WTC11 (cell line): ENCODE measurements at regions not wholly inside any gene's neighbourhood (a gene's known extent, or its start where the extent isn't known, plus 50 kb on each side); places are given as distances from the start of the nearest gene placed in this dataset.
"Not testable (repeated sequence)": the region's sequence is repeated elsewhere in the genome, so short reads cannot be mapped to it uniquely, and the experiment has no call there.

Source experiments
- ATAC-seq: fragments of 200-7000 bp; cut with Tn5 transposase; 2 replicates; pipeline ENCODE4 v1.10.0; 2021; ENCODE audit warnings: mild to moderate bottlenecking, moderate library complexity
- CTCF ChIA-PET: fragments of 300-600 bp; sonication (Branson Sonifier 250); formaldehyde crosslinking; loops from one replicate; lab custom pipeline; 2021; ENCODE audit warnings: antibody characterized with exemption; lab: Charles Lee
- POLR2A ChIA-PET: fragments of 350-600 bp; sonication (Branson Sonifier 250); formaldehyde crosslinking; loops from one replicate; lab custom pipeline; 2021; ENCODE audit warnings: antibody characterized with exemption; lab: Charles Lee
- DNase-seq: peaks from one replicate; pipeline ENCODE4 v3.0.0; 2021; ENCODE audit warnings: low spot score
- H3K27ac Mint-ChIP-seq: 2 replicates; pipeline ENCODE4 v1.8.0; 2021; ENCODE audit warnings: mixed read lengths
- H3K27me3 Mint-ChIP-seq: 2 replicates; pipeline ENCODE4 v1.8.0; 2021; ENCODE audit warnings: low read depth, mild to moderate bottlenecking, moderate library complexity, mixed read lengths
- H3K36me3 Mint-ChIP-seq: 2 replicates; pipeline ENCODE4 v1.8.0; 2021; ENCODE audit warnings: mixed read lengths
- H3K4me1 Mint-ChIP-seq: 2 replicates; pipeline ENCODE4 v1.8.0; 2022; ENCODE audit warnings: mixed read lengths
- H3K4me3 Mint-ChIP-seq: 2 replicates; pipeline ENCODE4 v1.8.0; 2021; ENCODE audit warnings: mild to moderate bottlenecking, moderate library complexity, mixed read lengths
- H3K9me3 Mint-ChIP-seq: 2 replicates; pipeline ENCODE4 v1.8.0; 2021; ENCODE audit warnings: mixed read lengths
- ARID4B ChIP-seq: sonication (generic); formaldehyde crosslinking; IDR thresholded peaks from 2 replicates; pipeline ENCODE4 v1.8.0; 2023; ENCODE audit warnings: missing genetic modification reagents, mild to moderate bottlenecking, borderline replicate concordance
- ATF3 ChIP-seq: sonication (generic); formaldehyde crosslinking; conservative IDR thresholded peaks from 2 replicates; pipeline ENCODE4 v1.8.1; 2022; ENCODE audit warnings: mild to moderate bottlenecking, missing genetic modification reagents
- CBFB ChIP-seq: sonication (generic); formaldehyde crosslinking; IDR thresholded peaks from 2 replicates; pipeline ENCODE4 v1.8.1; 2022; ENCODE audit warnings: mild to moderate bottlenecking, low read depth, missing genetic modification reagents
- CREB1 ChIP-seq: sonication (generic); formaldehyde crosslinking; IDR thresholded peaks from 2 replicates; pipeline ENCODE4 v1.8.0; 2023; ENCODE audit warnings: mild to moderate bottlenecking, missing genetic modification reagents
- CREM ChIP-seq: sonication (generic); formaldehyde crosslinking; IDR thresholded peaks from 2 replicates; pipeline ENCODE4 v1.8.1; 2022; ENCODE audit warnings: mild to moderate bottlenecking, missing genetic modification reagents, moderate library complexity
- ELF4 ChIP-seq: sonication (generic); formaldehyde crosslinking; IDR thresholded peaks from 2 replicates; pipeline ENCODE4 v1.8.1; 2022; ENCODE audit warnings: low read depth, mild to moderate bottlenecking, moderate library complexity, missing genetic modification reagents
- ESRRA ChIP-seq: sonication (generic); formaldehyde crosslinking; IDR thresholded peaks from 2 replicates; pipeline ENCODE4 v1.8.1; 2022; ENCODE audit warnings: mild to moderate bottlenecking, missing genetic modification reagents, borderline replicate concordance
- GRHL2 ChIP-seq: fragments of 250-450 bp; sonication (Bioruptor Pico); IDR thresholded peaks from 2 replicates; pipeline ENCODE4 v1.8.0; 2022; ENCODE audit warnings: mild to moderate bottlenecking, moderate library complexity; ENCODE audit not compliant: insufficient replicate concordance, severe bottlenecking
- MLX ChIP-seq: sonication (generic); formaldehyde crosslinking; IDR thresholded peaks from 2 replicates; pipeline ENCODE4 v1.8.1; 2023; ENCODE audit warnings: mild to moderate bottlenecking, missing genetic modification reagents, moderate library complexity
- NR1H2 ChIP-seq: sonication (generic); formaldehyde crosslinking; IDR thresholded peaks from 2 replicates; pipeline ENCODE4 v1.9.0; 2021; ENCODE audit warnings: mild to moderate bottlenecking, moderate library complexity, missing genetic modification reagents
- OVOL2 ChIP-seq: fragments of 250-450 bp; sonication (Bioruptor Pico); IDR thresholded peaks from 2 replicates; pipeline ENCODE4 v1.9.0; 2021; ENCODE audit warnings: mild to moderate bottlenecking, borderline replicate concordance
- PREB ChIP-seq: sonication (generic); formaldehyde crosslinking; IDR thresholded peaks from 2 replicates; pipeline ENCODE4 v1.8.1; 2022; ENCODE audit warnings: mild to moderate bottlenecking, missing genetic modification reagents, moderate library complexity, borderline replicate concordance
- RORB ChIP-seq: fragments of 250-450 bp; sonication (Bioruptor Pico); IDR thresholded peaks from 2 replicates; pipeline ENCODE4 v1.9.0; 2021; ENCODE audit warnings: mild to moderate bottlenecking
- SMAD3 ChIP-seq: sonication (generic); formaldehyde crosslinking; IDR thresholded peaks from 2 replicates; pipeline ENCODE4 v1.8.0; 2022; ENCODE audit warnings: missing genetic modification reagents, mild to moderate bottlenecking, borderline replicate concordance
- SMAD4 ChIP-seq: sonication (generic); formaldehyde crosslinking; IDR thresholded peaks from 2 replicates; pipeline ENCODE4 v1.8.0; 2022; ENCODE audit warnings: mild to moderate bottlenecking, missing genetic modification reagents
- STAT6 ChIP-seq: sonication (generic); formaldehyde crosslinking; conservative IDR thresholded peaks from 2 replicates; pipeline ENCODE4 v1.8.1; 2023; ENCODE audit warnings: mild to moderate bottlenecking, low read depth, missing genetic modification reagents, moderate library complexity
- TEAD1 ChIP-seq: sonication (generic); formaldehyde crosslinking; IDR thresholded peaks from 2 replicates; pipeline ENCODE4 v1.8.0; 2022; ENCODE audit warnings: mild to moderate bottlenecking, missing genetic modification reagents
- TEAD4 ChIP-seq: sonication (generic); formaldehyde crosslinking; IDR thresholded peaks from 2 replicates; pipeline ENCODE4 v1.8.0; 2022; ENCODE audit warnings: mild to moderate bottlenecking, missing genetic modification reagents
- ZNF423 ChIP-seq: fragments of 250-450 bp; sonication (Bioruptor Pico); IDR thresholded peaks from 2 replicates; pipeline ENCODE4 v2.1.2; 2022; ENCODE audit warnings: mild to moderate bottlenecking, moderate library complexity

- TF ChIP-seq GRHL2 (CRISPR knock-in tag), result no peak
- TF ChIP-seq TEAD4, result no peak
- no peak for TF ChIP-seq PREB (CRISPR knock-in tag)
- TF ChIP-seq ZNF423, result 0 out of 2 replicates have a peak, but pooled peaks have one; percentile 12
- no peak for TF ChIP-seq ESRRA (CRISPR knock-in tag)
- no peak for TF ChIP-seq STAT6 (CRISPR knock-in tag)
- no peak for TF ChIP-seq CREM (CRISPR knock-in tag)
- no peak for TF ChIP-seq RORB (CRISPR knock-in tag)
- no peak for TF ChIP-seq NR1H2
- TF ChIP-seq TEAD1, result peak; percentile 42; the same call in 1 of the 2 replicates
- TF ChIP-seq, all 79 proteins: peak for 4
Observed at GRCh38 chr4:188976644-188977115, 837.4 kb downstream of the TRIML1 start (continued).

- ATAC-seq, H3K27me3 Mint-ChIP-seq, DNase-seq, CTCF ChIA-PET, POLR2A ChIA-PET, H3K9me3 Mint-ChIP-seq: not testable (repeated sequence)
- H3K27ac Mint-ChIP-seq, result peak overlapping the region; percentile 98
- peaks cover 11% of the 10 kb centered on the region for H3K36me3 Mint-ChIP-seq
- peaks cover 38% of the 10 kb centered on the region for H3K4me1 Mint-ChIP-seq
- H3K4me3 Mint-ChIP-seq, result peak overlapping the region; percentile 22; the same call in 1 of the 2 replicates
Observed at GRCh38 chr4:188977232-188977631, 838.0 kb downstream of the TRIML1 start.

GRCh38 chr4:188984518-188984917 is 845.3 kb downstream of the TRIML1 start:
- ATAC-seq (no peak), DNase-seq (no peak)
- ChIA-PET POLR2A (no interaction called here), CTCF (no interaction called here)
- Mint-ChIP-seq H3K27ac (no peak overlapping the region), H3K9me3 (peaks cover 17% of the 10 kb centered on the region), H3K36me3 (peaks cover 3% of the 10 kb centered on the region; the same call in 1 of the 2 replicates), H3K4me1 (peaks cover 13% of the 10 kb centered on the region), H3K4me3 (no peak overlapping the region), H3K27me3 (no peaks in the 10 kb centered on the region)
- no peak for TF ChIP-seq SMAD3 (CRISPR knock-in tag)
- no peak for TF ChIP-seq SMAD4 (CRISPR knock-in tag)
- TF ChIP-seq CBFB (CRISPR knock-in tag), result no peak
- no peak for TF ChIP-seq OVOL2 (CRISPR knock-in tag)
- no peak for TF ChIP-seq CREB1 (CRISPR knock-in tag)
- TF ChIP-seq ELF4 (CRISPR knock-in tag), result no peak

GRCh38 chr4:188986271-188986689 is 847.0 kb downstream of the TRIML1 start:
- ChIA-PET POLR2A (interaction anchor here (0.6 kb wide), 1 partner anchor 136 kb away, joined by 4 read pairs; no protein-coding TSS in a partner anchor), CTCF (no interaction called here)
- TF ChIP-seq ATF3, result no peak
- TF ChIP-seq GRHL2 (CRISPR knock-in tag), result no peak
- TF ChIP-seq ARID4B (CRISPR knock-in tag), result no peak
- no peak for TF ChIP-seq ZNF423
- no peak for TF ChIP-seq MLX (CRISPR knock-in tag)
- TF ChIP-seq PREB (CRISPR knock-in tag), result no peak

More at GRCh38 chr4:188986271-188986689, 847.0 kb downstream of the TRIML1 start:
- Mint-ChIP-seq H3K27me3 (no peaks in the 10 kb centered on the region), H3K4me1 (peaks cover 10% of the 10 kb centered on the region), H3K36me3 (peaks cover 3% of the 10 kb centered on the region; the same call in 1 of the 2 replicates), H3K9me3 (peaks cover 25% of the 10 kb centered on the region), H3K27ac (no peak overlapping the region), H3K4me3 (no peak overlapping the region)
- DNase-seq, result no peak
- ATAC-seq, result no peak
